Stimulated activated CD4-positive, alpha-beta T cell treated with anti-CD3 and anti-CD28 coated beads, Interleukin-12 subunit alpha, Interleukin-12 subunit beta, amount 100 ng/mL, for 24 hours (primary cell): ENCODE measurements at regions not wholly inside any gene's neighbourhood (a gene's known extent, or its start where the extent isn't known, plus 50 kb on each side); places are given as distances from the start of the nearest gene placed in this dataset.

ENCODE experiments used
- DNase-seq, 2 experiments: peaks; one replicate each; pipeline ENCODE4 v3.0.0-alpha.2; 2020; ENCODE audit warnings: low read depth in 2 of 2

- no peak for DNase-seq
Observed at GRCh38 chr6:143594647-143595046, 83.1 kb upstream of the PHACTR2 start.

GRCh38 chr6:143592335-143592734, 80.8 kb upstream of the FUCA2 start:
- DNase-seq: no peak

GRCh38 chr6:143591441-143591840, 79.9 kb upstream of the FUCA2 start:
- DNase-seq: no peak

GRCh38 chr6:143589162-143589561, 77.6 kb upstream of the FUCA2 start:
- DNase-seq: no peak

GRCh38 chr6:143586557-143586956, 75.0 kb upstream of the FUCA2 start:
- no peak for DNase-seq

GRCh38 chr6:143585716-143586115, 74.2 kb upstream of the FUCA2 start:
- DNase-seq: no peak

GRCh38 chr6:143585241-143585640, 73.7 kb upstream of the FUCA2 start:
- DNase-seq: no peak

GRCh38 chr6:143583542-143584327, 72.2 kb upstream of the FUCA2 start:
- DNase-seq: no peak

- no peak for DNase-seq
Observed at GRCh38 chr6:143581835-143582480, 70.4 kb upstream of the FUCA2 start.

GRCh38 chr6:143579703-143580102, 68.2 kb upstream of the FUCA2 start:
- DNase-seq: no peak

- no peak for DNase-seq
Observed at GRCh38 chr6:143578054-143578453, 66.5 kb upstream of the FUCA2 start.

- DNase-seq: no peak
Observed at GRCh38 chr6:143575901-143576426, 64.4 kb upstream of the FUCA2 start.

GRCh38 chr6:143575440-143575839, 63.9 kb upstream of the FUCA2 start:
- DNase-seq: peak in 1 of 2 experiments; percentile 29

- no peak for DNase-seq
Observed at GRCh38 chr6:143570147-143570853, 58.8 kb upstream of the FUCA2 start.

GRCh38 chr6:143569040-143569439, 57.5 kb upstream of the FUCA2 start:
- DNase-seq: no peak

GRCh38 chr6:143564484-143565017, 53.0 kb upstream of the FUCA2 start:
- no peak for DNase-seq

- no peak for DNase-seq
Observed at GRCh38 chr6:143562143-143562542, 50.6 kb upstream of the FUCA2 start.
